ENCODE measurements at regions not wholly inside any gene's neighbourhood (a gene's known extent, or its start where the extent isn't known, plus 50 kb on each side); places are given as distances from the start of the nearest gene placed in this dataset.

- DNase-seq (ENCODE audit: low spot score), result peak; percentile 76
These were observed 215.6 kb upstream of the PPARGC1A start for GRCh38 chr4:24105327-24106038.

DNA sequence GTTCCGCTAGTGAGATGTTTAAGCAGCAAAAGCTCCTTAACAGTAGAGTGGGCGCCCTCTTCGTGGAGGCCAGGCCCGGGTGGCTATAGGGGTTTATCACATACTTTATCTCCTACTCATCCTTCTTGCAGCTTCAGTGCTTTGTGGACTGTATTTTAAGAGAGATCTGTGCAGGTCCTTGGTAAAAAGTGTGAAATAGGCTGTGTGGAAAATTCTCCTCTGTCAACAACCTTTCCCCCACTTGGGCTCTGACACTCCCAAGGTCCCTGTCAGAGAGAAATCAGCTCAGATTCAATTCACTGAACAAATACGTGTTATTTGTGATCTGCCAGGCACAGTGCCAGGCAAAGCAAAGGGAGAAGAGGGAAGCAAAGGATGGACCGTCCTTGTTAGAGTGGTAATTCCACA, 214.3 kb upstream of the PPARGC1A start:
- DNase-seq (ENCODE audit: low spot score), result no peak

DNA sequence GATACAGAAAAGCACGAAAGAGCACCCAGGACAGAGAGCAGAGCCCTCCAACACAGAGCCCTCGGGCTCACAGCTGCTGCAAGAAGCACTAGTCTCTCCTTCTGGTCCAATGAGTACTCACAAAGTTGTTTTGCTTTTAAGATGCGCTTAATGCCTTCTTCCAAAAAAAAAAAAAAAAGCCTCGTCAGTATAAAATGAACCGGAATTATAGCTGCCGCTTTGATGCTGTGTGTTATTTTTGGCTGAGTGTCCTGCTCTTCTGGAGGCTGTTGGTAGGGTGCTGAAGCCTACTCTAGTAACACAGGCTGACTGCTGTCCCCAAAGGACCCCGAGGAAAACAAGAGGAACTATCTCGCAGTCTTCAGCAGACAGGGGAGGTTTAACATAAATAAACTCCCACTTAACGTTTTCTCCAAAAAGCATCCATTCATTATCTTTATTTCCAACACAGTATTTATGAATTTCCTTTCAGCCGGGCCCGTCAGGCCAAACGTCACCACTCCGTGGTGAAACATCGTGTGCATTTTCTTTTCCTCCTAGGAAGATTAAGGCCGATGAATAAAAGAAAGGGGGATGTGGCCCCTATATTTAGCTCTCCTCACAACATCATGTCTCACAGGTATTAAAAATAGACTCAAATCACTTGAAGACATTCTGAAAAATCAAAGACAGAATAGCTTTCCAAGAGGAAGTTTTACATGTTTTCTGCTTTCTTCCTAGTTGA, 213.7 kb upstream of the PPARGC1A start:
- DNase-seq (ENCODE audit: low spot score), result no peak

DNA sequence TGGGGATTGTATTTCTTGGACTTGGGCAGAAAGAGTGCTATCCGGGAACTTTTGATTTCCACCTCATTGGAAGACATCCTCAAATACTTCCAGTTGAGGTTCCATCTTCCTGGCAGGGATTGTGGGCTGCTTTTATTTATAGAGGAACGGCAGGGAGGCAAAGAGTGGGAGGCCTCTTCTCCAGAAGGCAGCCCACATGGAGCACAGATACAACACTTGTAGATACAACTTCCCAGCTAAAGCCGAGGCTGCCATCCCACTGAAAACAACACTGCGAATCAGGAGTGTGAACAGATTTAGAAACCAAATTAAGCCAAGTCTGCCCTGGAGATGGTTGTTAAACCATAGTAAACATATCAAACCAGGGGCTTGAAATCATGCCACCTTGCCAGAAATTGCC, 212.8 kb upstream of the PPARGC1A start:
- no peak for DNase-seq (ENCODE audit: low spot score)

GRCh38 chr4:24096603-24097002, 206.8 kb upstream of the PPARGC1A start:
- DNase-seq (ENCODE audit: low spot score), result no peak

DNA sequence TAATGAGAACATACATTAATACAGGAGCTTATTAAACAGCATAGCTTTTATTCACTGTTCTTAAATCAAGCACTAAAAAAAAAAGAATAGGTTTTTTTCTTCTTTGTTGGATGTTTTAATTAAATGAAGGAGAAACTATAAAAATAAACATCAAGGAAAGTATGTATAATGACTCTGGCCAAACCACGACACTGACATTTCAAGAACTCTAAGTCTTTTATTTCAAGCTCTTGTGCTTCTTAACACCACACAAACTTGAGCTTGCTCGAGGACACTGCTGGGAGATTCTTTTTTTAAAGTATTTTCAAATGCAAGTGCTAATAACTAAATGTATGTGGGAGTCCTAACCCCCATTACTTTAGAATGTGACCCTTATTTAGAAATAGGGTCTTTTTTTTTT, 204.9 kb upstream of the PPARGC1A start:
- no peak for DNase-seq (ENCODE audit: low spot score)

GRCh38 chr4:24093446-24093845, 203.6 kb upstream of the PPARGC1A start:
- no peak for DNase-seq (ENCODE audit: low spot score)

DNA sequence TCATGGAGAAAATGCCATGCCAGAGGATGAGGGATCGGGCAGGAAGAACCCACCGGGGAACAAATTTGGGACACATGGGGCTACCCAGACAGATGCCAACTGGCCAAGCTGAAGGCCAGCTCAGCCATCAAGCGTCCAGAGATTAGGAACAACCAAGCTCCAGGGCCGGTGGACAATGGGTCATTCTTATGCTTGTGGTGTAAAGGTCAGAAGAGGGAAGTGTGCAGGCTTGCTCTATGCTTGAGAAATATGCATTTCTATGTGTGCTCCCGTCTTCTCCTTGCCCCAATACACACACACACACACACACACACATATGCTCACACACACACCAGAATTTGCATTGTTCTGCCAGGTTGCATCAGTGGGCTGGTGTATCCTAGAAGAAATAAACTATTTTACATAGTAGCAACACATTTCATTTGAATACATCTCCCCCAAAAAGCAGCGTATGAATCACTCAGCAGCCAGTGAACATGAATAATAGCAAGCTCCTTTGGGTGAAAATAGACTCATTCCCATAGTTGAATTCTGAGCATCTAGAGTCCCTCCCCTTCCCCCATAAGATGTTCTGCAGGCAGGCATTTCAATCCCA, 201.9 kb upstream of the PPARGC1A start:
- DNase-seq (ENCODE audit: low spot score), result no peak

- no peak for DNase-seq (ENCODE audit: low spot score)
These were observed 200.1 kb upstream of the PPARGC1A start for GRCh38 chr4:24089851-24090534.

DNA sequence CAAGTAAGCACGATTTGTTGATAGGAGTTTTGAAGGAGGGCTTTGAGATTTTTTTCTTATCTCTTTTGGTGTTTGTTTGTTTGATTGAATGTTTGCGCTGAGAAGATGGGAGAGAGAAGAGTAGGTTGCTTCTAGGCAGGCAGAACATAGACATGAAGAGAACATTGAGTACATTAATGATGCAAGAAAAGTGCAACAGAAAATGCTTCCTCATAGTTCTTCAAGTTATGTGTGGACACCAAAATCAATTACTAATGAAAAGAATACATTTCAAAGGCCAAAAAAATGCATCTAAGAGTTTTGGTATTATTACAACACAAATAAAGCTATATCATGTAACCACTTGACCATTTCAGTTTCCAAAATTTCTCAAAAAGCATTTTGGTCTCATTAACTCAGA, 191.0 kb upstream of the PPARGC1A start:
- DNase-seq (ENCODE audit: low spot score), result no peak

DNA sequence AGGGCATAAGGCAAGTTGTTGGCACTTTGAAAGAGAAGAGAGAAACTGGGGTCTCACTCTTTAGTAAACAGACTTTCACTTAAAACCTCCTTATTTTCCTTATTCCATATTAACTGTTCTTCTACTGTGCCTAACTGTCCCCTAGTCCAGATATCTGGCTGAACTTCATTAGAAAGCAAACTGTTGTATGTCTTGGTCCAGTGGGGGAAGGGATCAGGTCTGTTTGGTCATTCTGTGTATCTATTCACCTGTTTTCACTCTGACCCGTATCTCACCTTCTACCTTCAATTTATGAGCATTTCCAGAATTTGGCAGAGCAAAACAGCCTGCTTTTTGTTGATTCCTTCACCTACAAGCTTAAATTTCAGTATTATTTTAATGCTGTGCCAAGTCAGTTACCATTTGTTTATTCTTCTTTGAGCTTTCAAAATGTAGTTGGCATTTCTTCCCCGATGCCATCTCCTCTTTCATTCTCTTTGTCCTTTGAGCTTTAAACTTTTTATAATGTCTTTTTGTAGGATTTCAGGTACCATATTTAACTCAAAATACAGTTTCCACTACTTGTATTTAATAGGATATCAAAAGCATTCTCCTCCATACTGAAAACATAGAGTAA, 188.6 kb upstream of the PPARGC1A start:
- no peak for DNase-seq (ENCODE audit: low spot score)

GRCh38 chr4:24076811-24077210, 187.0 kb upstream of the PPARGC1A start:
- no peak for DNase-seq (ENCODE audit: low spot score)

DNA sequence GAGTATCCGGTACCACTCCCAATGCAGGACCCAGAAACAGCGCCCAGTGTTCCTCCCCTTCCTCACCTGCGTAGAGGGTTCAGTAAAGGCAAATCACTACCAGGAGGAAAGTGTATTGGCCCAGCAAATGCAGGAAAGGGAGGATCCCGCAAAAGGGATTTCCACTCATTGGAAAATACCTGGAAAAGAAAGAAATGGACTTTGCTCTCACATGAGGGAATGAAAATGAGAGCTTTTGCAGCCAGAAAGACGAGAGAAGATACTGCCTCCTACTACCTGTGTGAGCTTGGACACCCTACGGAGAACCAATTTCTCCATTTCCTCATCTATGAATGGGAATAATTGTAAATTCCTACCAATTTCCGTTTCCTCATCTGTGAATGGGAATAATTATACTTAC, 184.1 kb upstream of the PPARGC1A start:
- DNase-seq (ENCODE audit: low spot score), result no peak

DNA sequence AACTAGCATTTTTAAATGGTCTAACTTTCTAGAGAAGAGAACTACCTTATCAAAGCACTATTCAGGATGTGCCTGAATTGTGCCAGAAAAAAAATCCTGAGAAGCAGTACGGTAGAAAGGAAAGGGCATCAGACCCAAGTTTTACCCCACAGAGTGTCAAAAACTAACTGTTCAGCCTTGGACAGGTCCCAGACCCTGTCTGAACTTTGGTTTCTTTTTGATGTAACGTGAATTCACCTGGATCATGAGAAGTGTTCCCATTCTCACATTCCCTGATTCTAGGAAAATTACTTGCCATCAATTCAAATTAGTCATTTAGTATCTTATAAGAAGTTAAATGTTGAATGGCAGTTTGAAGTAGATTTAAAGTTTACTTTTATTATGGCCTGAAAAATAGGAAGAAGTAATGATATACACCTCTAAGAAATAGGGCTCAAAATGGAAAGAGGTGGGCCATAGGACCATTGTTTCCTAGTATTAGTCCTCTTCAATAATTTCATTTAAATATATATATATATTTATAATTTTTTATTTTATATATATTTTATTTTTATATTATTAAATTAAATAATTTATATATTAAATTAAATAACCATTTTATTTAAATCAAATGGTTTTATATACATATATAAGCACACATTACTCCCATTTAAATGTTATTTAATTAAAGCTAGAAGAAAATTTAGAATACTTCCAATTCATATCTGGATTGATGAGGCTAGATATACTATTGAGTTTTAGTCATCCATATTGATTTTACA, 181.9 kb upstream of the PPARGC1A start:
- no peak for DNase-seq (ENCODE audit: low spot score)

- no peak for DNase-seq (ENCODE audit: low spot score)
These were observed 180.3 kb upstream of the PPARGC1A start for GRCh38 chr4:24070117-24070516.

DNA sequence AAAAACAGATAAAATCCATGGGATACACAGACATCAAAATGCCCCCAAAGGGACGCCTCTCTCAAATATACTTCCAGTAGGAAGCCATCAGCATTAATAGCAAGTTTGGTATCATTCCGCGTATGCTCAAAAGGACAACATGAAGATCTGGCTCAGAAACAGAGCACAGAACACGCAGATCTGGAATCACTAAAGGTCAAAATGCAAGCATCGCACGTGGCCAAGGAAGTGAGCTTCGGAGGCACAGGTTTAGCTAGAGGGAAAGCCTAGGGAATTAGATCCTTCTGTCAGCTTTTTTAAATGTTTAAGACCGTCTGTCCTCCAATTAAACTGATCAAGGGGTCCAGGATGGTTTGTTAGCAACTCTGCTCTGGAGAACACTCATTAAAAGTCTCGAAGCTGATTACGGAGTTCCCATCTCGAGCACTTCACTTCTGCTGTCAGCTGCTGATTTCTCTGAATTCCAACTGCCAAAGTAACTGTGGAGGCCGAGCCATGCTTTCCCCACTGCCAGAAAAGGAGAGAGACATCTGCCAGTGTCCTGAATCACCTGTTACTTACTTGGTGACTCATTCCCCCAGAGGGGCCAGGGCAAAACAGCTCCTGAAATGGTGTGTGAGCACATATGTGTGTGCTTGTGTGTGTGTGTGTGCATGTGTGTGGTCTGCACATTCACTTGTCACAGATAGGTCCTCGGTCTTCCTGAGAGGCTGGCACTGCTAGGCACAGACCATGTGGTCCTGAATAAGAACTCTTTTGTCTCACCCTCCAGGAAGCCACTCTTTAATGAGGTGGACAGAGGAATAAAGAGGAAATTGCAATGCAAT, 177.7 kb upstream of the PPARGC1A start:
- DNase-seq (ENCODE audit: low spot score), result no peak

DNA sequence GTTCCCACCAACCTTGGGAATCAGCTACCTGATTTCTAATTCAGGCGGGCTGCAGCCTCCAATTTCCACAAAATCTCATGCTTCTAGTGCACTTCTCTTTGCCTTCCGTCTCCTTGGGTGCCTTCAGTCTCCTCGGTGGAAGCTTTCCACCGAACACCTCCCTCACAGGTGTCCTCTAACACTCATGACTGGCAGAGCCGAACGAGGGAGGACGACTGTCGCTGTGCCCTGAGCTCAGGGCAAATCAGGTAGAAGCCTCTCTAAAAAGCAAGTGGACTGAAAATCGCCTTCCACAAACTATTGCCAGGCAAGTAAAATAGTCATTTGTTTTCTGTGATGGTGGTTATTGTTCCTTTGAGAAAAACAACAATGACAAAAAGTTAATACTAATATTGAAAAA, 176.1 kb upstream of the PPARGC1A start:
- DNase-seq (ENCODE audit: low spot score), result no peak

GRCh38 chr4:24063731-24064130, 173.9 kb upstream of the PPARGC1A start:
- DNase-seq (ENCODE audit: low spot score), result no peak

- no peak for DNase-seq (ENCODE audit: low spot score)
These were observed 171.1 kb upstream of the PPARGC1A start for GRCh38 chr4:24060932-24061331.

GRCh38 chr4:24059839-24060238, 170.0 kb upstream of the PPARGC1A start:
- no peak for DNase-seq (ENCODE audit: low spot score)

All from GM03348 (cell line).